ENCODE measurements at regions not wholly inside any gene's neighbourhood (a gene's known extent, or its start where the extent isn't known, plus 50 kb on each side); places are given as distances from the start of the nearest gene placed in this dataset.

DNA sequence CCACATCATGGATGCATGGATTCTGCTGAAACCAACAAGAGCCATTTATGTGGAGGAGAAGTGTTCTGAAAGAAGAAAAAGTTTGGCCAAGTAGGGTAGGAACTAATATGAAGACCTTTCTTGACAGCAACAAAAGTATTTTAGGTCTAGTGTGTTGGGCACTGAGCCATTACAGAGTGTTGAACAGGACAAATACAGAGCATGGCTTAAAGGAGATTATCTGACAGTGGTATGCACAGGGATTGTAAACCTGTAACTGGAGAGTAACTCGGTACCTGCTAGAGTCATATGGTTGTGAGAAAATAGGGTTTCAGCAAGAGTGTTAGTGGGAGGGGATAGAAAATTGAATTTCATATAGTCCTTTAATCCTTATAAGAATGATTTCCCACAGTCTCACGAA lies 513.2 kb upstream of the WWC1 start:
- H3K27ac ChIP-seq (ENCODE audit: low read length), result no peak overlapping the region
- no peak overlapping the region for H3K4me3 ChIP-seq (ENCODE audit: low read depth in 1 of 2, low read length in 2 of 2)
- no peaks in the 10 kb centered on the region for H3K36me3 ChIP-seq (ENCODE audit: control insufficient read depth in 1 of 2, insufficient read depth in 2 of 2, low read length in 2 of 2)
- no peaks in the 10 kb centered on the region for H3K9me3 ChIP-seq (ENCODE audit: control insufficient read depth in 1 of 2, low read length in 2 of 2)
- no peaks in the 10 kb centered on the region for H3K27me3 ChIP-seq (ENCODE audit: low read depth, low read length)
- H3K4me1 ChIP-seq (ENCODE audit: control insufficient read depth in 1 of 2, insufficient read depth in 2 of 2, low read length in 2 of 2), result no peaks in the 10 kb centered on the region

- Histone ChIP-seq H3K4me3 (ENCODE audit: low read depth in 1 of 2, low read length in 2 of 2) (no peak overlapping the region), H3K36me3 (ENCODE audit: control insufficient read depth in 1 of 2, insufficient read depth in 2 of 2, low read length in 2 of 2) (no peaks in the 10 kb centered on the region), H3K27ac (ENCODE audit: low read length) (no peak overlapping the region), H3K9me3 (ENCODE audit: control insufficient read depth in 1 of 2, low read length in 2 of 2) (no peaks in the 10 kb centered on the region), H3K4me1 (ENCODE audit: control insufficient read depth in 1 of 2, insufficient read depth in 2 of 2, low read length in 2 of 2) (no peaks in the 10 kb centered on the region), H3K27me3 (ENCODE audit: low read depth, low read length) (no peaks in the 10 kb centered on the region)
Measured at GRCh38 chr5:167779644-167780043, 511.8 kb upstream of the WWC1 start.

GRCh38 chr5:167780177-167780576 lies 511.3 kb upstream of the WWC1 start:
- Histone ChIP-seq H3K4me3 (ENCODE audit: low read depth in 1 of 2, low read length in 2 of 2) (no peak overlapping the region), H3K27me3 (ENCODE audit: low read depth, low read length) (no peaks in the 10 kb centered on the region), H3K9me3 (ENCODE audit: control insufficient read depth in 1 of 2, low read length in 2 of 2) (no peaks in the 10 kb centered on the region), H3K27ac (ENCODE audit: low read length) (no peak overlapping the region), H3K4me1 (ENCODE audit: control insufficient read depth in 1 of 2, insufficient read depth in 2 of 2, low read length in 2 of 2) (no peaks in the 10 kb centered on the region), H3K36me3 (ENCODE audit: control insufficient read depth in 1 of 2, insufficient read depth in 2 of 2, low read length in 2 of 2) (no peaks in the 10 kb centered on the region)

GRCh38 chr5:167783145-167783817 lies 508.2 kb upstream of the WWC1 start:
- Histone ChIP-seq H3K27me3 (ENCODE audit: low read depth, low read length) (no peaks in the 10 kb centered on the region), H3K4me3 (ENCODE audit: low read depth in 1 of 2, low read length in 2 of 2) (no peak overlapping the region), H3K4me1 (ENCODE audit: control insufficient read depth in 1 of 2, insufficient read depth in 2 of 2, low read length in 2 of 2) (no peaks in the 10 kb centered on the region), H3K9me3 (ENCODE audit: control insufficient read depth in 1 of 2, low read length in 2 of 2) (no peaks in the 10 kb centered on the region), H3K27ac (ENCODE audit: low read length) (no peak overlapping the region), H3K36me3 (ENCODE audit: control insufficient read depth in 1 of 2, insufficient read depth in 2 of 2, low read length in 2 of 2) (no peaks in the 10 kb centered on the region)

DNA sequence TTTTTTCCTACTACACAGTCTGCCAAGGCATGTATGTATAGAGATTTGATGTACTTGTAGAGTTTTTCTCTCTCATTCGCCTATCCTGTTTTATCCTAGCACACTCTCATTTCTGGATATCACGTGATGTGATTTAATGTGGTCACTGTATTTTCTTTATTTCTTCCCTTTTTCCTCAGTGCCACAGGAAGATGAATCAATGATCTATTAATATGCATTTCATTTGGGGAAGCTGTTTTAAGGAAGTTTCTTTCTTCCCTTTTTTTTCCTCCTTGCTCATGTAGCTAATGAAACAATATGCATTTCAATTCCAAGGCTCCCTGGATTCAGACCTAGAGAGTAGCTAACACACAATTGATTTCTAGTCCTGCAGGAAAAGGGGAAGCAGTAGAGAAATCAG lies 506.3 kb upstream of the WWC1 start:
- Histone ChIP-seq H3K9me3 (ENCODE audit: control insufficient read depth in 1 of 2, low read length in 2 of 2) (no peaks in the 10 kb centered on the region), H3K4me1 (ENCODE audit: control insufficient read depth in 1 of 2, insufficient read depth in 2 of 2, low read length in 2 of 2) (no peaks in the 10 kb centered on the region), H3K27me3 (ENCODE audit: low read depth, low read length) (no peaks in the 10 kb centered on the region), H3K27ac (ENCODE audit: low read length) (no peak overlapping the region), H3K36me3 (ENCODE audit: control insufficient read depth in 1 of 2, insufficient read depth in 2 of 2, low read length in 2 of 2) (no peaks in the 10 kb centered on the region), H3K4me3 (ENCODE audit: low read depth in 1 of 2, low read length in 2 of 2) (no peak overlapping the region)

DNA sequence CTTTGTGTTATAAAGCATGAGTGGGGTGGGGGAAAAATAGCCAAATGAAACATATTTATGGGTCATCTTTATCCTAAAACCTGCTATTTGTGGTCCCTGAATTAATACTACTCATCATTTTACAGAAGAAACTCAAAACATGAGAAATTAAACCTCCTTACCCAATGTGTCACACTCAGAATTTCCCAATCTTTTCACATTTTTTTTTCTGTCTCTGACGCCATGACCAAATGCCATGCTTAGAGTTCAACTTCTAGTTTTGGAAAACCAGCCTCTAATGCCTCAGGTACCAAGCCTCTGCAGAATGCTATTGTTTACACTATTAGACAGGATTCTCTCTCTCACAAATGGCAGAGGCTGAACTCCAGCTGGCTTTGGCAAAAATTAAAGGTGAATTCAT lies 505.5 kb upstream of the WWC1 start:
- Histone ChIP-seq H3K36me3 (ENCODE audit: control insufficient read depth in 1 of 2, insufficient read depth in 2 of 2, low read length in 2 of 2) (no peaks in the 10 kb centered on the region), H3K27me3 (ENCODE audit: low read depth, low read length) (no peaks in the 10 kb centered on the region), H3K27ac (ENCODE audit: low read length) (no peak overlapping the region), H3K4me3 (ENCODE audit: low read depth in 1 of 2, low read length in 2 of 2) (no peak overlapping the region), H3K4me1 (ENCODE audit: control insufficient read depth in 1 of 2, insufficient read depth in 2 of 2, low read length in 2 of 2) (no peaks in the 10 kb centered on the region), H3K9me3 (ENCODE audit: control insufficient read depth in 1 of 2, low read length in 2 of 2) (no peaks in the 10 kb centered on the region)

- H3K4me1 ChIP-seq (ENCODE audit: control insufficient read depth in 1 of 2, insufficient read depth in 2 of 2, low read length in 2 of 2), result no peaks in the 10 kb centered on the region
- H3K4me3 ChIP-seq (ENCODE audit: low read depth in 1 of 2, low read length in 2 of 2), result no peak overlapping the region
- no peak overlapping the region for H3K27ac ChIP-seq (ENCODE audit: low read length)
- no peaks in the 10 kb centered on the region for H3K36me3 ChIP-seq (ENCODE audit: control insufficient read depth in 1 of 2, insufficient read depth in 2 of 2, low read length in 2 of 2)
- H3K27me3 ChIP-seq (ENCODE audit: low read depth, low read length), result no peaks in the 10 kb centered on the region
- H3K9me3 ChIP-seq (ENCODE audit: control insufficient read depth in 1 of 2, low read length in 2 of 2), result no peaks in the 10 kb centered on the region
Measured at GRCh38 chr5:167786871-167787578, 504.4 kb upstream of the WWC1 start.

DNA sequence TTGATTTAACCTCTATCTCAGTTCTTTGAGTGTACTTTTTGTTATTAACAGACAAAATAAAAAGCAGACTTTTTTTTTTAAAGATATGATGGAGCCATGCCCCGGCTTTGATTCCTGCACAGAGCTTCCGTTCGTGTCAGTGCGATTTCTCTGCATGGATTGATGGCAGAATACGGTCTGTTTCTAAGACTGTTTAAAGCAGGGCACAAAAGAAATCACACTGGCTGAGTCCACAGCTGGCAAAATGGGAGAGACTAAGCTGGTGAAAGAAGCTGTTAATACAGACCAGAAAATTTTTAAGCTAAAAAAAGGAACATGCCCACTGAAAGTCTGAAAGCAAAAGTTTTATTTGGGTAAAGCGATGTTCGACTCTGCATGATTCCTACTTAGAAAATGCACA lies 501.4 kb upstream of the WWC1 start:
- no peak overlapping the region for H3K4me3 ChIP-seq (ENCODE audit: low read depth in 1 of 2, low read length in 2 of 2)
- H3K27ac ChIP-seq (ENCODE audit: low read length), result no peak overlapping the region
- H3K9me3 ChIP-seq (ENCODE audit: control insufficient read depth in 1 of 2, low read length in 2 of 2), result no peaks in the 10 kb centered on the region
- H3K27me3 ChIP-seq (ENCODE audit: low read depth, low read length), result no peaks in the 10 kb centered on the region
- H3K4me1 ChIP-seq (ENCODE audit: control insufficient read depth in 1 of 2, insufficient read depth in 2 of 2, low read length in 2 of 2), result no peaks in the 10 kb centered on the region
- no peaks in the 10 kb centered on the region for H3K36me3 ChIP-seq (ENCODE audit: control insufficient read depth in 1 of 2, insufficient read depth in 2 of 2, low read length in 2 of 2)

DNA sequence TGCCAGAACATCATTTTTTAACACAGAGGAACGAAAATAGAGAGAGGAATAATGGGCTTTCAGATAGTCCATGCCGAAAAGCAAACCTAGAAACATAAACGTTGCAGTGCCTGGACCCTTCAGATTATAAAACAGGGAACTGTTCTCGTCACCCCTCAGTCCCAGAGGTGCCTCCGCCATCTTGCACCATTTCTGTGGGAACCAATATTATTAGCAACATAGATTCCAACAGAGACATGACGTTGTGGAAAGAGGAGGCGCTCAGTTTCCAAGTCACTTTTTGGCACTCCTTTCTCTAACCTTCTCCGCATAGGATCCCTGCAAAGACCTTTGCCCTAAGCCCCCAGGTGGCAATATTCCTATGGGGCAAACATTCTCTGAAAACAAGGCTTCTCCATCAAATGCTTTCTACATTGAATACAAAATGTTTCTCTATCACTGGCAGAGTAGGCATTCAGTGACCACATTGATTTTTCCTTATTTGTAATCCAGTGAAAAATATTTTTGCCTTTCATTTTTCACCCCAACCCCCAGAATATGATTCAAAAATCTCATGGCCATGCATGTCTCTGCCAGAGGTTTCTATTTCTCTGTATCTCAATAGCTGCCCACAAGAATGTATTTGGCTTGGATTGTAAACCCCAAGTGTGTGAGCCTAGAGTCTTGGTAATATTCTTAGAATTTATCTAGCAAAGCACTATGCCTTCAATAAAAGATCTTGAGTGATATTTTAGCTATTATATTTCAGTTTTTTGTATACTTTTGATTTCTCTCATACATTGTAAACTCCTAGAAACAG lies 500.8 kb upstream of the WWC1 start:
- Histone ChIP-seq H3K36me3 (ENCODE audit: control insufficient read depth in 1 of 2, insufficient read depth in 2 of 2, low read length in 2 of 2) (no peaks in the 10 kb centered on the region), H3K4me1 (ENCODE audit: control insufficient read depth in 1 of 2, insufficient read depth in 2 of 2, low read length in 2 of 2) (no peaks in the 10 kb centered on the region), H3K27me3 (ENCODE audit: low read depth, low read length) (no peaks in the 10 kb centered on the region), H3K9me3 (ENCODE audit: control insufficient read depth in 1 of 2, low read length in 2 of 2) (no peaks in the 10 kb centered on the region), H3K4me3 (ENCODE audit: low read depth in 1 of 2, low read length in 2 of 2) (no peak overlapping the region), H3K27ac (ENCODE audit: low read length) (no peak overlapping the region)

DNA sequence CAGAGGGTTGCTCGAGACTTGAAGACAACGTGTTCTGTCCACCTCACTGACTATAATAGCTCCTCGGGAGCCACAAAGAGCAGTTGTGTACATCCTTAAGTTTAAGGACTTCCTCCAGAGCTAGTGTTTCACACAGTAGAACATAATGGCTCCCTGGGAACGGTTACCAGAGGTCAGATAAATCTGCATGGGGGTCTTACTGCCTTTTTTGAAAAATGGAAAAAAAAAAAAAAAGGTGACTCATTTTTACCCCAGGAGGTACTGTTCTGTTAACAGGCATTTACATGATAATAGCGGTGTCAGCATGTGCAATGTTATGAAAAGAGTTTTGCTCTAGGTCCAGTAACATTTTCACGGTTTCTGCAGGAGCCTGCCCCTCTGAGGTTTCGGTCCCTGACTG lies 498.9 kb upstream of the WWC1 start:
- no peaks in the 10 kb centered on the region for H3K9me3 ChIP-seq (ENCODE audit: control insufficient read depth in 1 of 2, low read length in 2 of 2)
- no peaks in the 10 kb centered on the region for H3K4me1 ChIP-seq (ENCODE audit: control insufficient read depth in 1 of 2, insufficient read depth in 2 of 2, low read length in 2 of 2)
- no peak overlapping the region for H3K4me3 ChIP-seq (ENCODE audit: low read depth in 1 of 2, low read length in 2 of 2)
- no peak overlapping the region for H3K27ac ChIP-seq (ENCODE audit: low read length)
- no peaks in the 10 kb centered on the region for H3K36me3 ChIP-seq (ENCODE audit: control insufficient read depth in 1 of 2, insufficient read depth in 2 of 2, low read length in 2 of 2)
- H3K27me3 ChIP-seq (ENCODE audit: low read depth, low read length), result no peaks in the 10 kb centered on the region

- Histone ChIP-seq H3K36me3 (ENCODE audit: control insufficient read depth in 1 of 2, insufficient read depth in 2 of 2, low read length in 2 of 2) (no peaks in the 10 kb centered on the region), H3K9me3 (ENCODE audit: control insufficient read depth in 1 of 2, low read length in 2 of 2) (no peaks in the 10 kb centered on the region), H3K4me3 (ENCODE audit: low read depth in 1 of 2, low read length in 2 of 2) (no peak overlapping the region), H3K27me3 (ENCODE audit: low read depth, low read length) (no peaks in the 10 kb centered on the region), H3K4me1 (ENCODE audit: control insufficient read depth in 1 of 2, insufficient read depth in 2 of 2, low read length in 2 of 2) (no peaks in the 10 kb centered on the region), H3K27ac (ENCODE audit: low read length) (no peak overlapping the region)
Measured at GRCh38 chr5:167793700-167794099, 497.7 kb upstream of the WWC1 start.

Data from muscle layer of duodenum (tissue), 2 donors.